ENCODE measurements at regions not wholly inside any gene's neighbourhood (a gene's known extent, or its start where the extent isn't known, plus 50 kb on each side); places are given as distances from the start of the nearest gene placed in this dataset.

- no peak for DNase-seq
These were observed 73.0 kb upstream of the KCNG1 start for GRCh38 chr20:51095633-51096521.

- no peak for DNase-seq
These were observed 71.3 kb upstream of the KCNG1 start for GRCh38 chr20:51094221-51094620.

- no peak for DNase-seq
These were observed 70.4 kb upstream of the KCNG1 start for GRCh38 chr20:51093240-51093763.

GRCh38 chr20:51092338-51092737 lies 69.4 kb upstream of the KCNG1 start:
- no peak for DNase-seq

- no peak for DNase-seq
These were observed 68.7 kb upstream of the KCNG1 start for GRCh38 chr20:51091406-51092195.

GRCh38 chr20:51089840-51090239 lies 66.9 kb upstream of the KCNG1 start:
- no peak for DNase-seq

GRCh38 chr20:51089272-51089781 lies 66.4 kb upstream of the KCNG1 start:
- DNase-seq: no peak

- DNase-seq: no peak
These were observed 64.4 kb upstream of the KCNG1 start for GRCh38 chr20:51087266-51087665.

- no peak for DNase-seq
These were observed 62.9 kb upstream of the KCNG1 start for GRCh38 chr20:51085769-51086168.

- DNase-seq: no peak
These were observed 61.9 kb upstream of the KCNG1 start for GRCh38 chr20:51084593-51085377.

- DNase-seq: no peak
These were observed 60.5 kb upstream of the KCNG1 start for GRCh38 chr20:51083447-51083846.

GRCh38 chr20:51082988-51083387 lies 60.1 kb upstream of the KCNG1 start:
- no peak for DNase-seq

- DNase-seq: no peak
These were observed 57.6 kb upstream of the KCNG1 start for GRCh38 chr20:51080516-51080915.

GRCh38 chr20:51079488-51079887 lies 56.6 kb upstream of the KCNG1 start:
- DNase-seq: no peak

GRCh38 chr20:51077686-51078060 lies 54.8 kb upstream of the KCNG1 start:
- DNase-seq: no peak

GRCh38 chr20:51076786-51077685 lies 54.1 kb upstream of the KCNG1 start:
- DNase-seq: no peak

GRCh38 chr20:51074062-51074461 lies 51.2 kb upstream of the KCNG1 start:
- DNase-seq: no peak

Measured in renal pelvis (tissue), 1 donor.